ENCODE measurements at regions not wholly inside any gene's neighbourhood (a gene's known extent, or its start where the extent isn't known, plus 50 kb on each side); places are given as distances from the start of the nearest gene placed in this dataset.

DNA sequence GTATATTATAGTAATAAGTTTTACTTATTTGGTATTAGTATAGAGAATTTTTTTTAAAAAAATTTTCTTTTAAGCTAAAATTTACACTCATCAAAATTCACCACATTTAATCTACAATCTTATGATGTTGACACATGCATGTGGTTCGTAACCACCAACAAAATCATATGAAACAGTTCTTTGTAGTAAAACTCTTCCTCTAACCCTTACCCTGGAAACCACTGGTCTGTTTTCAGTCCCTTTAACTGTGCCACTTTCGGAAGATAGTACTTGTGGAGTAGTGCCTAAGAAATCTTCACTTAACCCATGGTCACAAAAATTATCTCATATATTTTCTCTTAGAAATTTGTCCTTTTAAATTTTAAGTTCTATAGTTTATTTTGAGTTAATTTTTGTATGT is 1498.8 kb downstream of the MAT2B start:
- no peak for ATAC-seq

DNA sequence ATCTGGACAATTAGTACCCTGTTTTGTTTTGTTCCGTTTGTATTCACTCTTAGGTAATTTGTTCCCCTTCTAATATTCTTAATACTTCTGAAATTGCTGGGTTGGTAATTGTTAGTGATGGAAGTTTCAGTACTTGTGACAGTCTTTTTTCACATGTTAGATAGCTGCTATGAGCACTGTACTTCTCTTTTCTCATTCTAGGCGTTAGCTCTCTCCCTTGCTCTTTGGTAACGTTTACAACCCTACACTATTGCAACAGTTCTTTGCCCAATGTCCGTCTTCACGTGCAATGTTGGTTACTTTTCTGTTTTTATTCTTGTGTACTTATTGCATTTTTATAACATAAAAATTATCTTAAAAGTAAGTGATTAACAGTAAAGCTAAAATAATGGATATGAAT is 1509.0 kb downstream of the MAT2B start:
- TF ChIP-seq TSHZ2 (CRISPR knock-in tag; IDR thresholded peaks at IDR 0.05) (no peak), OSR1 (CRISPR knock-in tag; IDR thresholded peaks at IDR 0.05) (no peak), ZC3H10 (CRISPR knock-in tag; IDR thresholded peaks at IDR 0.05) (no peak)
- ATAC-seq: no peak

More for the DNA sequence above, 1498.8 kb downstream of the MAT2B start:
- TF ChIP-seq POU6F1 (CRISPR knock-in tag; IDR thresholded peaks at IDR 0.05; ENCODE audit: borderline replicate concordance, low read depth) (no peak), BACH2 (CRISPR knock-in tag; IDR thresholded peaks at IDR 0.05; ENCODE audit: borderline replicate concordance) (no peak), SNAI2 (CRISPR knock-in tag; IDR thresholded peaks at IDR 0.05) (no peak), TSHZ2 (CRISPR knock-in tag; IDR thresholded peaks at IDR 0.05) (no peak), TOX (CRISPR knock-in tag; IDR thresholded peaks at IDR 0.05; ENCODE audit: borderline replicate concordance) (no peak), TCF4 (CRISPR knock-in tag; IDR thresholded peaks at IDR 0.05; ENCODE audit: borderline replicate concordance) (no peak), OSR1 (CRISPR knock-in tag; IDR thresholded peaks at IDR 0.05) (no peak), RARB (CRISPR knock-in tag; IDR thresholded peaks at IDR 0.05) (no peak), PPARA (CRISPR knock-in tag; IDR thresholded peaks at IDR 0.05; ENCODE audit: borderline replicate concordance) (no peak), ISL1 (CRISPR knock-in tag; IDR thresholded peaks at IDR 0.05) (no peak)
- TF ChIP-seq, protein P1, sequence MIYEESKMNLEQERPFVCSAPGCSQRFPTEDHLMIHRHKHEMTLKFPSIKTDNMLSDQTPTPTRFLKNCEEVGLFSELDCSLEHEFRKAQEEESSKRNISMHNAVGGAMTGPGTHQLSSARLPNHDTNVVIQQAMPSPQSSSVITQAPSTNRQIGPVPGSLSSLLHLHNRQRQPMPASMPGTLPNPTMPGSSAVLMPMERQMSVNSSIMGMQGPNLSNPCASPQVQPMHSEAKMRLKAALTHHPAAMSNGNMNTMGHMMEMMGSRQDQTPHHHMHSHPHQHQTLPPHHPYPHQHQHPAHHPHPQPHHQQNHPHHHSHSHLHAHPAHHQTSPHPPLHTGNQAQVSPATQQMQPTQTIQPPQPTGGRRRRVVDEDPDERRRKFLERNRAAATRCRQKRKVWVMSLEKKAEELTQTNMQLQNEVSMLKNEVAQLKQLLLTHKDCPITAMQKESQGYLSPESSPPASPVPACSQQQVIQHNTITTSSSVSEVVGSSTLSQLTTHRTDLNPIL (CRISPR knock-in tag; IDR thresholded peaks at IDR 0.05; ENCODE audit: low read depth): no peak

DNA sequence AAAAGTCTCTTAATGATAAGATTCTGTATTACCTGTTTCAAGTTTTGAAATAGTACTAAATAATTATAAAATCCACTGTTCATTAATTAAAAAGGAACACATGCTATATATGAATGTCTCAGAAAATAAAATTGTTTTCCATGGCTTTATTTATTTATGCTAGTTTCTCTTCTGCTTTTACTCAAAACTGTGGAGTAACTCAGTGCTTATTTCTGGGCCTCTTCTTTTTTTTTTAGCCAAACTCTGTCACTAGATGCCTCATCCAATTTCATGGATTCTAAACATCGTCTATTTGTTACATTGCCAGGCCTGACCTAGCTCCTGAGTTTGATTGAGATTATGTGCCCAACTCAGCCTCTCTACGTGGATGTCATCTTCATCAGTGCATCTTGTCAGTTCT is 1509.7 kb downstream of the MAT2B start:
- no peak for ATAC-seq
- TF ChIP-seq TCF4 (CRISPR knock-in tag; IDR thresholded peaks at IDR 0.05; ENCODE audit: borderline replicate concordance): no peak
- TF ChIP-seq TSHZ2 (CRISPR knock-in tag; IDR thresholded peaks at IDR 0.05): no peak
- no peak for TF ChIP-seq TOX (CRISPR knock-in tag; IDR thresholded peaks at IDR 0.05; ENCODE audit: borderline replicate concordance)
- no peak for TF ChIP-seq ZNF8 (CRISPR knock-in tag; IDR thresholded peaks at IDR 0.05)
- no peak for TF ChIP-seq POU6F1 (CRISPR knock-in tag; IDR thresholded peaks at IDR 0.05; ENCODE audit: borderline replicate concordance, low read depth)
- no peak for TF ChIP-seq ESRRG (CRISPR knock-in tag; IDR thresholded peaks at IDR 0.05)
- no peak for TF ChIP-seq ARNTL (CRISPR knock-in tag; IDR thresholded peaks at IDR 0.05; ENCODE audit: borderline replicate concordance, low read depth)
- no peak for TF ChIP-seq ZC3H10 (CRISPR knock-in tag; IDR thresholded peaks at IDR 0.05)
- no peak for TF ChIP-seq ZNF565 (CRISPR knock-in tag; conservative IDR thresholded peaks at IDR 0.05; ENCODE audit: low read depth)
- TF ChIP-seq, protein P2, sequence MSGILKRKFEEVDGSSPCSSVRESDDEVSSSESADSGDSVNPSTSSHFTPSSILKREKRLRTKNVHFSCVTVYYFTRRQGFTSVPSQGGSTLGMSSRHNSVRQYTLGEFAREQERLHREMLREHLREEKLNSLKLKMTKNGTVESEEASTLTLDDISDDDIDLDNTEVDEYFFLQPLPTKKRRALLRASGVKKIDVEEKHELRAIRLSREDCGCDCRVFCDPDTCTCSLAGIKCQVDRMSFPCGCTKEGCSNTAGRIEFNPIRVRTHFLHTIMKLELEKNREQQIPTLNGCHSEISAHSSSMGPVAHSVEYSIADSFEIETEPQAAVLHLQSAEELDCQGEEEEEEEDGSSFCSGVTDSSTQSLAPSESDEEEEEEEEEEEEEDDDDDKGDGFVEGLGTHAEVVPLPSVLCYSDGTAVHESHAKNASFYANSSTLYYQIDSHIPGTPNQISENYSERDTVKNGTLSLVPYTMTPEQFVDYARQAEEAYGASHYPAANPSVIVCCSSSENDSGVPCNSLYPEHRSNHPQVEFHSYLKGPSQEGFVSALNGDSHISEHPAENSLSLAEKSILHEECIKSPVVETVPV (CRISPR knock-in tag; IDR thresholded peaks at IDR 0.05): no peak

Measured in SK-N-SH treated with all-trans-retinoic acid at 6 μM for 48 hours (cell line).